GM12878 (cell line): ENCODE measurements at regions not wholly inside any gene's neighbourhood (a gene's known extent, or its start where the extent isn't known, plus 50 kb on each side); places are given as distances from the start of the nearest gene placed in this dataset.

Experiments
- ATAC-seq: fragments of 200-7000 bp; cut with Tn5 transposase; 3 replicates; pipeline ENCODE4 v1.9.1; 2020; ENCODE audit warnings: mild to moderate bottlenecking, moderate library complexity
- BruUV-seq: library from RNA; stranded (reverse); fragments of 400-500 nt; replicated peaks from 2 replicates; lab custom pipeline; 2021; lab: Mats Ljungman, UMichigan
- CTCF ChIA-PET: fragments of 300-600 bp; sonication (Branson Sonifier 250); formaldehyde crosslinking; extraction: SDS; loops from one replicate; lab custom pipeline; 2021; ENCODE audit warnings: inconsistent platforms; lab: Yijun Ruan, JAX
- POLR2A ChIA-PET: fragments of 350-600 bp; formaldehyde crosslinking; extraction: SDS; loops from one replicate; lab custom pipeline; 2021; ENCODE audit warnings: inconsistent platforms; lab: Charles Lee
- RAD21 ChIA-PET: fragments of 300-600 bp; sonication (Branson Sonifier 250); formaldehyde crosslinking; loops from one replicate; lab custom pipeline; 2023; ENCODE audit warnings: antibody characterized with exemption; ENCODE audit not compliant: unreplicated experiment; lab: Charles Lee
- SMC1A ChIA-PET: fragments of 300-600 bp; sonication (Branson Sonifier 250); formaldehyde crosslinking; loops from one replicate; lab custom pipeline; 2023; ENCODE audit not compliant: unreplicated experiment, uncharacterized antibody; lab: Charles Lee
- DNase-seq: peaks from one replicate; pipeline ENCODE4 v3.0.0-alpha.2; 2011; ENCODE audit warnings: low read depth, low spot score
- FAIRE-seq: peaks from 3 replicates; lab custom pipeline; 2011; peaks lifted over from hg19 to GRCh38; lab: Jason Lieb, UNC
- H2AFZ ChIP-seq: 2 replicates; pipeline ENCODE4 v1.6.0; 2011; ENCODE audit warnings: low read depth, low read length, control low read depth; ENCODE audit not compliant: control insufficient read depth
- H3K27ac ChIP-seq: 2 replicates; pipeline ENCODE4 v1.5.1; 2011; ENCODE audit warnings: control low read depth; ENCODE audit not compliant: control insufficient read depth, insufficient read depth
- H3K27me3 ChIP-seq, 2 experiments: replicated peaks in 1 of 2; 2 replicates each; pipeline versions ENCODE4 v1.6.0 to v1.6.1; 2011; ENCODE audit warnings: low read length in 1 of 2; ENCODE audit not compliant: control insufficient read depth in 2 of 2, insufficient read depth in 2 of 2
- H3K36me3 ChIP-seq, 2 experiments: 2 replicates each; pipeline ENCODE4 v1.5.1; 2011; ENCODE audit warnings: low read length in 1 of 2; ENCODE audit not compliant: control insufficient read depth in 2 of 2, insufficient read depth in 2 of 2
- H3K4me1 ChIP-seq: 2 replicates; pipeline ENCODE4 v1.6.1; 2011; ENCODE audit warnings: mild to moderate bottlenecking, low read length, moderate library complexity, mixed read lengths; ENCODE audit not compliant: control insufficient read depth, insufficient read depth
- H3K4me2 ChIP-seq: 2 replicates; pipeline ENCODE4 v1.6.0; 2011; ENCODE audit warnings: control low read depth; ENCODE audit not compliant: control insufficient read depth, insufficient read depth
- H3K4me3 ChIP-seq: fragments of 200-600 bp; sonication (generic); 2 replicates; pipeline ENCODE4 v1.5.1; 2016
- H3K79me2 ChIP-seq: 2 replicates; pipeline ENCODE4 v1.6.0; 2011; ENCODE audit warnings: low read length; ENCODE audit not compliant: control insufficient read depth, insufficient read depth
- H3K9ac ChIP-seq: 2 replicates; pipeline ENCODE4 v1.8.0; 2011; ENCODE audit warnings: low read length, control low read depth, mixed read lengths; ENCODE audit not compliant: control insufficient read depth, insufficient read depth
- H3K9me3 ChIP-seq: replicated peaks from 3 replicates; pipeline ENCODE4 v1.5.1; 2011; ENCODE audit warnings: mild to moderate bottlenecking, low read length; ENCODE audit not compliant: control insufficient read depth, insufficient read depth
- H4K20me1 ChIP-seq: 2 replicates; pipeline ENCODE4 v1.6.0; 2011; ENCODE audit not compliant: control insufficient read depth, insufficient read depth
- ATF7 ChIP-seq: fragments of 450-650 bp; IDR thresholded peaks from 2 replicates; pipeline ENCODE4 v1.6.1; 2016; ENCODE audit warnings: low read depth, mild to moderate bottlenecking
- BRCA1 ChIP-seq: IDR thresholded peaks from 2 replicates; pipeline ENCODE4 v1.6.1; 2011; ENCODE audit warnings: low read depth, low read length, improper control_type of control experiment
- CREB1 ChIP-seq: IDR thresholded peaks from 2 replicates; pipeline ENCODE4 v1.6.1; 2012; ENCODE audit warnings: low read depth, mild to moderate bottlenecking, inconsistent platforms
- E2F4 ChIP-seq: IDR thresholded peaks from 2 replicates; pipeline ENCODE4 v1.6.1; 2012; ENCODE audit warnings: low read depth, low read length, improper control_type of control experiment
- ELK1 ChIP-seq: IDR thresholded peaks from 2 replicates; pipeline ENCODE4 v1.6.1; 2012; ENCODE audit warnings: low read depth, low read length, improper control_type of control experiment
- GATAD2B ChIP-seq: fragments of 450-650 bp; conservative IDR thresholded peaks from 2 replicates; pipeline ENCODE4 v1.6.1; 2017; ENCODE audit warnings: low read depth, mild to moderate bottlenecking, moderate library complexity
- KLF5 ChIP-seq: fragments of 450-650 bp; IDR thresholded peaks from 2 replicates; pipeline ENCODE4 v1.6.1; 2014; ENCODE audit warnings: mild to moderate bottlenecking; ENCODE audit not compliant: partially characterized antibody
- PAX8 ChIP-seq: fragments of 450-650 bp; IDR thresholded peaks from 2 replicates; pipeline ENCODE4 v1.6.1; 2017; ENCODE audit warnings: mild to moderate bottlenecking, moderate library complexity
- RCOR1 ChIP-seq: conservative IDR thresholded peaks from 2 replicates; pipeline ENCODE4 v1.6.1; 2012; ENCODE audit warnings: low read depth, low read length, improper control_type of control experiment
- SMARCA5 ChIP-seq: fragments of 450-650 bp; IDR thresholded peaks from 2 replicates; pipeline ENCODE4 v1.6.1; 2017; ENCODE audit warnings: mild to moderate bottlenecking
- SP1 ChIP-seq: IDR thresholded peaks from one replicate; pipeline ENCODE4 v1.6.1; 2011; ENCODE audit warnings: low read depth, low read length
- SRF ChIP-seq, 2 experiments: IDR thresholded peaks; 2 replicates each; pipeline ENCODE4 v1.6.1; 2011; ENCODE audit warnings: low read depth in 2 of 2, low read length in 2 of 2, mild to moderate bottlenecking in 1 of 2, moderate library complexity in 1 of 2
- SUPT20H ChIP-seq: IDR thresholded peaks from 2 replicates; pipeline ENCODE4 v1.6.1; 2011; ENCODE audit warnings: low read depth, mild to moderate bottlenecking, low read length, moderate library complexity, borderline replicate concordance; ENCODE audit not compliant: control insufficient read depth
- TAF1 ChIP-seq: IDR thresholded peaks from 2 replicates; pipeline ENCODE4 v1.6.1; 2011; ENCODE audit warnings: mild to moderate bottlenecking, low read depth, low read length, borderline replicate concordance
- TARDBP ChIP-seq: IDR thresholded peaks from 2 replicates; pipeline ENCODE4 v1.6.1; 2016; ENCODE audit warnings: borderline replicate concordance
- ZNF207 ChIP-seq: fragments of 450-650 bp; IDR thresholded peaks from 2 replicates; pipeline ENCODE4 v1.6.1; 2014; ENCODE audit warnings: antibody characterized with exemption, mild to moderate bottlenecking, borderline replicate concordance
- ZZZ3 ChIP-seq: IDR thresholded peaks from 2 replicates; pipeline ENCODE4 v1.6.1; 2011; ENCODE audit warnings: low read depth; ENCODE audit not compliant: control insufficient read depth, insufficient read length
- WGBS: methylation state at CpG from one replicate; pipeline ENCODE4 v1.1.6; 2016; ENCODE audit warnings: low lambda C conversion rate; ENCODE audit not compliant: insufficient replicate concordance, insufficient coverage; ENCODE audit errors: missing lambda C conversion rate; 5-methylcytosine and 5-hydroxymethylcytosine counted together
- in situ Hi-C: fragments of 300-500 bp; cut with MboI; formaldehyde crosslinking; loops from 9 replicates; pipeline ENCODE4 v1.14.3; 2018; ENCODE audit warnings: mixed read lengths
- intact Hi-C: fragments of 100-400 bp; cut with micrococcal nuclease; formaldehyde crosslinking; loops from one replicate; pipeline ENCODE4 v1.14.2; 2022; ENCODE audit not compliant: unreplicated experiment

GRCh38 chr7:112670193-112670592 lies 120.0 kb downstream of the TMEM168 start:
- 15% methylated on average over 4 of the region's 4 CpGs for WGBS
- intact Hi-C loops, result no loop called here

More at GRCh38 chr7:112670193-112670592, 120.0 kb downstream of the TMEM168 start:
- no peak for DNase-seq
- Histone ChIP-seq H4K20me1 (no peaks in the 10 kb centered on the region), H3K4me3 (no peak overlapping the region), H3K9me3 (no peaks in the 10 kb centered on the region), H3K4me2 (no peak overlapping the region), H3K4me1 (no peaks in the 10 kb centered on the region), H3K79me2 (no peaks in the 10 kb centered on the region), H3K9ac (no peak overlapping the region), H3K27ac (no peak overlapping the region), H2AFZ (no peak overlapping the region), H3K27me3 (no peaks in the 10 kb centered on the region; a peak in 1 of 4 replicates), H3K36me3 (no peaks in the 10 kb centered on the region)
- BruUV-seq, result no TSS peak
- no peak for TF ChIP-seq TAF1
- TF ChIP-seq SMARCA5, result no peak
- no peak for TF ChIP-seq SP1
- TF ChIP-seq ELK1, result no peak
- no peak for TF ChIP-seq CREB1
- TF ChIP-seq ZNF207, result no peak
- no peak for TF ChIP-seq E2F4
- no peak for TF ChIP-seq ATF7
- no peak for TF ChIP-seq RCOR1
- TF ChIP-seq SRF (IDR thresholded peaks at IDR 0.05; ENCODE audit: low read depth in 2 of 2, low read length in 2 of 2), result no peak
- TF ChIP-seq SUPT20H, result no peak
- no peak for TF ChIP-seq GATAD2B
- no peak for TF ChIP-seq BRCA1
- TF ChIP-seq PAX8, result no peak
- no peak for TF ChIP-seq ZZZ3
- TF ChIP-seq TARDBP, result no peak
- no peak for TF ChIP-seq KLF5
- FAIRE-seq, result no peak
- ChIA-PET RAD21 (no interaction called here), POLR2A (no interaction called here), CTCF (no interaction called here), SMC1A (interaction anchor here (1.0 to 1.3 kb wide), 2 partner anchors 10 to 55 kb away, joined by 3 to 4 read pairs; no protein-coding TSS in a partner anchor)
- ATAC-seq, result no peak
- in situ Hi-C loops, result no loop called here
